ENCODE measurements at regions not wholly inside any gene's neighbourhood (a gene's known extent, or its start where the extent isn't known, plus 50 kb on each side); places are given as distances from the start of the nearest gene placed in this dataset.

- no peak for TF ChIP-seq YY1 (IDR thresholded peaks at IDR 0.05; ENCODE audit: extremely low read depth, insufficient replicate concordance, low read depth, low read length)
- no peak for TF ChIP-seq TCF7L2 (IDR thresholded peaks at IDR 0.05; ENCODE audit: borderline replicate concordance, extremely low read depth, insufficient read depth, insufficient read length)
- no peak for TF ChIP-seq POLR2AphosphoS5 (IDR thresholded peaks at IDR 0.05; ENCODE audit: low read depth, low read length)
- TF ChIP-seq JUND (IDR thresholded peaks at IDR 0.05): no peak
- TF ChIP-seq CTCF (IDR thresholded peaks at IDR 0.05 in 2 of 3, conservative IDR thresholded peaks at IDR 0.05 in 1 of 3; ENCODE audit: borderline replicate concordance in 1 of 3, insufficient read depth in 1 of 3, low read depth in 2 of 3, low read length in 2 of 3): peak in 2 of 3 experiments; percentile 28 to 42; a peak in 2 of 6 replicates
- no peak for TF ChIP-seq EZH2phosphoT487 (IDR thresholded peaks at IDR 0.05; ENCODE audit: borderline replicate concordance)
- no peak for TF ChIP-seq EZH2 (IDR thresholded peaks at IDR 0.05)
- TF ChIP-seq MAX (IDR thresholded peaks at IDR 0.05): no peak
- TF ChIP-seq POLR2A (IDR thresholded peaks at IDR 0.05; ENCODE audit: borderline replicate concordance, extremely low read depth, insufficient read depth, insufficient read length): no peak
- TF ChIP-seq SP1 (IDR thresholded peaks at IDR 0.05; ENCODE audit: low read depth): no peak
- no peak for TF ChIP-seq CEBPB (IDR thresholded peaks at IDR 0.05; ENCODE audit: low read depth)
- no peak for TF ChIP-seq SIN3A (IDR thresholded peaks at IDR 0.05; ENCODE audit: low read depth)
- no peak for TF ChIP-seq ATF3 (IDR thresholded peaks at IDR 0.05)
- no peak for TF ChIP-seq REST (IDR thresholded peaks at IDR 0.05; ENCODE audit: low read depth)
Observed at GRCh38 chr9:82101475-82101874, 112.9 kb downstream of the SPATA31D1 start.
